Trophoblast cell (in vitro differentiated cells and primary cell): ENCODE measurements at regions not wholly inside any gene's neighbourhood (a gene's known extent, or its start where the extent isn't known, plus 50 kb on each side); places are given as distances from the start of the nearest gene placed in this dataset.
"Not testable (repeated sequence)": the region's sequence is repeated elsewhere in the genome, so short reads cannot be mapped to it uniquely, and the experiment has no call there.

Experiments used
- DNase-seq, 2 donors: peaks; one replicate each; pipeline ENCODE4 v3.0.0-alpha.2; 2016
- H2AFZ ChIP-seq: 2 replicates; pipeline ENCODE4 v1.6.1; 2013; ENCODE audit warnings: low read length, moderate library complexity, mild to moderate bottlenecking; ENCODE audit not compliant: insufficient read depth, poor library complexity
- H2AK5ac ChIP-seq: 2 replicates; pipeline ENCODE4 v1.6.1; 2013; ENCODE audit warnings: mild to moderate bottlenecking, low read length
- H2BK120ac ChIP-seq: 2 replicates; pipeline ENCODE4 v1.6.1; 2013; ENCODE audit warnings: low read length, mild to moderate bottlenecking, moderate library complexity; ENCODE audit not compliant: insufficient read depth, poor library complexity
- H2BK12ac ChIP-seq: 2 replicates; pipeline ENCODE4 v1.6.1; 2013; ENCODE audit warnings: mild to moderate bottlenecking, low read length, moderate library complexity
- H2BK5ac ChIP-seq: 2 replicates; pipeline ENCODE4 v1.6.1; 2013; ENCODE audit warnings: low read length, low read depth, moderate library complexity, mild to moderate bottlenecking; ENCODE audit not compliant: poor library complexity
- H3K14ac ChIP-seq: 2 replicates; pipeline ENCODE4 v1.6.1; 2013; ENCODE audit warnings: mild to moderate bottlenecking, low read length
- H3K18ac ChIP-seq: 2 replicates; pipeline ENCODE4 v1.6.1; 2013; ENCODE audit warnings: mild to moderate bottlenecking, low read length
- H3K23ac ChIP-seq: 2 replicates; pipeline ENCODE4 v1.6.1; 2013; ENCODE audit warnings: low read length
- H3K27ac ChIP-seq: 2 replicates; pipeline ENCODE4 v1.5.1; 2013; ENCODE audit warnings: low read depth, mild to moderate bottlenecking, inconsistent platforms, low read length, moderate library complexity
- H3K27me3 ChIP-seq: 2 replicates; pipeline ENCODE4 v1.6.1; 2013; ENCODE audit warnings: inconsistent platforms, mild to moderate bottlenecking, low read length, moderate library complexity; ENCODE audit not compliant: insufficient read depth
- H3K36me3 ChIP-seq, 2 experiments: 1 replicate in 1 of 2; 2 replicates in 1 of 2; pipeline ENCODE4 v1.6.1; 2013; ENCODE audit warnings: low read length in 2 of 2, mild to moderate bottlenecking in 2 of 2, moderate library complexity in 1 of 2; ENCODE audit not compliant: insufficient read depth in 2 of 2, control insufficient read depth in 1 of 2
- H3K4ac ChIP-seq: 2 replicates; pipeline ENCODE4 v1.6.1; 2013; ENCODE audit warnings: low read depth, mild to moderate bottlenecking, low read length, moderate library complexity
- H3K4me1 ChIP-seq, 2 experiments: 1 replicate in 1 of 2; 2 replicates in 1 of 2; pipeline ENCODE4 v1.6.1; 2013; ENCODE audit warnings: low read length in 2 of 2, mild to moderate bottlenecking in 2 of 2, moderate library complexity in 1 of 2; ENCODE audit not compliant: insufficient read depth in 2 of 2, control insufficient read depth in 1 of 2
- H3K4me2 ChIP-seq: 2 replicates; pipeline ENCODE4 v1.6.1; 2013; ENCODE audit warnings: inconsistent platforms, mild to moderate bottlenecking, low read length, moderate library complexity
- H3K4me3 ChIP-seq: 2 replicates; pipeline ENCODE4 v1.5.1; 2013; ENCODE audit warnings: mild to moderate bottlenecking, low read depth, low read length, inconsistent platforms
- H3K79me1 ChIP-seq: one replicate; pipeline ENCODE4 v1.6.1; 2013; ENCODE audit warnings: low read length
- H3K79me2 ChIP-seq: 2 replicates; pipeline ENCODE4 v1.6.1; 2013; ENCODE audit warnings: low read length, mild to moderate bottlenecking; ENCODE audit not compliant: control insufficient read depth, insufficient read depth, poor library complexity
- H3K9ac ChIP-seq: 2 replicates; pipeline ENCODE4 v1.6.1; 2013; ENCODE audit warnings: mild to moderate bottlenecking, low read length
- H3K9me3 ChIP-seq: 2 replicates; pipeline ENCODE4 v1.6.1; 2013; ENCODE audit warnings: low read depth, mild to moderate bottlenecking, control low read depth, inconsistent platforms, low read length; ENCODE audit not compliant: insufficient read depth
- H4K12ac ChIP-seq: 2 replicates; pipeline ENCODE4 v1.6.1; 2013; ENCODE audit warnings: low read depth, mild to moderate bottlenecking, low read length, moderate library complexity
- H4K8ac ChIP-seq: 2 replicates; pipeline ENCODE4 v1.6.1; 2013; ENCODE audit warnings: low read depth, mild to moderate bottlenecking, low read length, moderate library complexity
- H4K91ac ChIP-seq: one replicate; pipeline ENCODE4 v1.6.1; 2013; ENCODE audit warnings: low read depth, mild to moderate bottlenecking, low read length, moderate library complexity
- WGBS: extraction: QIAGEN DNeasy Blood & Tissue Kit; methylation state at CpG from one replicate; pipeline ENCODE4 v1.1.7; 2013; ENCODE audit warnings: missing lambda C conversion rate; ENCODE audit not compliant: insufficient read length, insufficient coverage; ENCODE audit errors: extremely low coverage; 5-methylcytosine and 5-hydroxymethylcytosine counted together

GRCh38 chr6:67792996-67793395 lies 842.1 kb upstream of the ADGRB3 start:
- H3K4me3 ChIP-seq: no peak overlapping the region
- no peak overlapping the region for H3K4me2 ChIP-seq
- H3K27me3 ChIP-seq: no peaks in the 10 kb centered on the region
- no peaks in the 10 kb centered on the region for H3K79me2 ChIP-seq
- no peak overlapping the region for H3K27ac ChIP-seq
- no peak overlapping the region for H2AFZ ChIP-seq
- no peak overlapping the region for H3K23ac ChIP-seq
- H3K18ac ChIP-seq: no peak overlapping the region
- no peak overlapping the region for H2BK12ac ChIP-seq
- H4K91ac ChIP-seq: no peak overlapping the region
- no peak for DNase-seq
- H3K4ac ChIP-seq: no peak overlapping the region
- H3K9me3 ChIP-seq: no peaks in the 10 kb centered on the region
- H4K12ac ChIP-seq: no peak overlapping the region
- no peak overlapping the region for H3K9ac ChIP-seq
- H4K8ac ChIP-seq: no peak overlapping the region
- no peak overlapping the region for H2BK120ac ChIP-seq
- no peak overlapping the region for H2AK5ac ChIP-seq
- no peak overlapping the region for H2BK5ac ChIP-seq
- no peak overlapping the region for H3K14ac ChIP-seq
- no peaks in the 10 kb centered on the region for H3K36me3 ChIP-seq
- no peaks in the 10 kb centered on the region for H3K4me1 ChIP-seq
- no peaks in the 10 kb centered on the region for H3K79me1 ChIP-seq
- no CpG with 5 or more reads among the region's 2 CpGs for WGBS

GRCh38 chr6:67790569-67790968 lies 844.5 kb upstream of the ADGRB3 start:
- Histone ChIP-seq H3K4ac (no peak overlapping the region), H3K79me1 (no peaks in the 10 kb centered on the region), H3K18ac (no peak overlapping the region), H3K23ac (no peak overlapping the region), H2BK12ac (no peak overlapping the region), H3K4me3 (no peak overlapping the region), H3K14ac (no peak overlapping the region), H3K9me3 (no peaks in the 10 kb centered on the region), H4K12ac (no peak overlapping the region), H3K79me2 (no peaks in the 10 kb centered on the region), H4K91ac (no peak overlapping the region), H2BK120ac (no peak overlapping the region), H2AFZ (no peak overlapping the region), H3K36me3 (no peaks in the 10 kb centered on the region), H3K4me2 (no peak overlapping the region), H3K4me1 (no peaks in the 10 kb centered on the region), H3K9ac (no peak overlapping the region), H2AK5ac (no peak overlapping the region), H2BK5ac (no peak overlapping the region), H3K27ac (no peak overlapping the region), H3K27me3 (no peaks in the 10 kb centered on the region), H4K8ac (no peak overlapping the region)
- WGBS: no CpG with 5 or more reads among the region's 1 CpG
- DNase-seq: no peak

GRCh38 chr6:67787119-67787518 lies 848.0 kb upstream of the ADGRB3 start:
- not testable (repeated sequence) for H4K8ac ChIP-seq, H3K4me2 ChIP-seq, H2BK120ac ChIP-seq, H3K36me3 ChIP-seq, H3K14ac ChIP-seq, H3K4me1 ChIP-seq, H3K27ac ChIP-seq, H3K79me1 ChIP-seq, H3K9me3 ChIP-seq, H3K18ac ChIP-seq, H3K9ac ChIP-seq, H3K4me3 ChIP-seq, H2BK12ac ChIP-seq, DNase-seq, H3K79me2 ChIP-seq, H2AK5ac ChIP-seq, H3K4ac ChIP-seq, H2BK5ac ChIP-seq, H4K12ac ChIP-seq, H3K27me3 ChIP-seq, H2AFZ ChIP-seq, H4K91ac ChIP-seq, H3K23ac ChIP-seq
- WGBS: no CpG with 5 or more reads among the region's 1 CpG

GRCh38 chr6:67779876-67780275 lies 855.2 kb upstream of the ADGRB3 start:
- H3K27ac ChIP-seq: no peak overlapping the region
- H4K91ac ChIP-seq: no peak overlapping the region
- H3K4me2 ChIP-seq: no peak overlapping the region
- no peak overlapping the region for H4K8ac ChIP-seq
- H2BK5ac ChIP-seq: no peak overlapping the region
- no peak for DNase-seq
- H4K12ac ChIP-seq: no peak overlapping the region
- H3K79me1 ChIP-seq: no peaks in the 10 kb centered on the region
- no peaks in the 10 kb centered on the region for H3K27me3 ChIP-seq
- H3K9ac ChIP-seq: no peak overlapping the region
- H2BK12ac ChIP-seq: no peak overlapping the region
- no peak overlapping the region for H3K14ac ChIP-seq
- H3K4ac ChIP-seq: no peak overlapping the region
- H3K4me1 ChIP-seq: no peaks in the 10 kb centered on the region
- no peak overlapping the region for H2AFZ ChIP-seq
- no peak overlapping the region for H3K4me3 ChIP-seq
- H3K79me2 ChIP-seq: no peaks in the 10 kb centered on the region
- H2BK120ac ChIP-seq: no peak overlapping the region
- no peak overlapping the region for H3K18ac ChIP-seq
- H2AK5ac ChIP-seq: no peak overlapping the region
- no CpG with 5 or more reads among the region's 3 CpGs for WGBS
- H3K9me3 ChIP-seq: no peaks in the 10 kb centered on the region
- H3K36me3 ChIP-seq: no peaks in the 10 kb centered on the region
- no peak overlapping the region for H3K23ac ChIP-seq
